Panc1 (cell line): ENCODE measurements at regions not wholly inside any gene's neighbourhood (a gene's known extent, or its start where the extent isn't known, plus 50 kb on each side); places are given as distances from the start of the nearest gene placed in this dataset.

Experiments
- ATAC-seq: fragments of 200-7000 bp; cut with Tn5 transposase; 2 replicates; pipeline ENCODE4 v1.9.1; 2020; ENCODE audit warnings: mild to moderate bottlenecking, moderate library complexity
- BruUV-seq: library from RNA; stranded (reverse); fragments of 400-500 nt; replicated peaks from 2 replicates; lab custom pipeline; 2021; lab: Mats Ljungman, UMichigan
- CTCF ChIA-PET: fragments of 300-600 bp; sonication (Branson Sonifier 250); formaldehyde crosslinking; loops from one replicate; lab custom pipeline; 2022; ENCODE audit warnings: antibody characterized with exemption; lab: Charles Lee
- POLR2A ChIA-PET: fragments of 300-600 bp; sonication (Branson Sonifier 250); formaldehyde crosslinking; loops from one replicate; lab custom pipeline; 2022; ENCODE audit warnings: antibody characterized with exemption; lab: Charles Lee
- DNase-seq: peaks from one replicate; pipeline ENCODE4 v3.0.0-alpha.2; 2010; ENCODE audit warnings: low read depth, low spot score
- H3K27ac ChIP-seq: 2 replicates; pipeline ENCODE4 v1.5.1; 2011; ENCODE audit warnings: mild to moderate bottlenecking, low read length, inconsistent platforms
- H3K27me3 ChIP-seq: fragments of 200-500 bp; sonication (Bioruptor generic); 2 replicates; pipeline ENCODE4 v1.6.0; 2014; ENCODE audit warnings: low read length, inconsistent platforms; ENCODE audit not compliant: control insufficient read depth, insufficient read depth
- H3K36me3 ChIP-seq: fragments of 200-500 bp; sonication (Bioruptor generic); 2 replicates; pipeline ENCODE4 v1.5.1; 2014; ENCODE audit warnings: inconsistent platforms, mild to moderate bottlenecking, low read length, moderate library complexity; ENCODE audit not compliant: control insufficient read depth, insufficient read depth
- H3K4me1 ChIP-seq: 2 replicates; pipeline ENCODE4 v1.5.1; 2011; ENCODE audit warnings: inconsistent platforms, mild to moderate bottlenecking, low read length, moderate library complexity; ENCODE audit not compliant: control insufficient read depth, insufficient read depth
- H3K4me3 ChIP-seq, 2 experiments: 2 replicates each; pipeline ENCODE4 v1.5.1; 2011 to 2012; ENCODE audit warnings: low read depth in 2 of 2, low read length in 2 of 2, mild to moderate bottlenecking in 2 of 2, inconsistent platforms in 1 of 2, moderate library complexity in 1 of 2
- H3K9me3 ChIP-seq: fragments of 200-500 bp; sonication (Bioruptor generic); 2 replicates; pipeline ENCODE4 v1.5.1; 2014; ENCODE audit warnings: low read depth, mild to moderate bottlenecking, inconsistent platforms, low read length, moderate library complexity; ENCODE audit not compliant: control insufficient read depth, insufficient read depth
- POLR2AphosphoS5 ChIP-seq: IDR thresholded peaks from 2 replicates; pipeline ENCODE4 v1.6.1; 2012; ENCODE audit warnings: mild to moderate bottlenecking, low read depth, low read length, moderate library complexity
- SIN3A ChIP-seq: IDR thresholded peaks from 2 replicates; pipeline ENCODE4 v1.6.1; 2012; ENCODE audit warnings: low read depth, mild to moderate bottlenecking, low read length, moderate library complexity, borderline replicate concordance; ENCODE audit not compliant: insufficient read depth
- TCF7L2 ChIP-seq: IDR thresholded peaks from 2 replicates; pipeline ENCODE4 v1.6.1; 2011; ENCODE audit warnings: mild to moderate bottlenecking, low read depth, low read length, inconsistent platforms
- in situ Hi-C: cut with HindIII; loops from 2 replicates; pipeline ENCODE4 v1.10.0; 2016; ENCODE audit warnings: low sequenced_read_pairs, low pct_unique_long_range_greater_than_20kb
- intact Hi-C: fragments of 100-400 bp; cut with micrococcal nuclease; formaldehyde crosslinking; loops from one replicate; pipeline ENCODE4 v1.10.0; 2022; ENCODE audit not compliant: unreplicated experiment
- TF ChIP-seq, protein P1 (sequence below): fragments of 450-650 bp; IDR thresholded peaks from 2 replicates; pipeline ENCODE4 v1.5.1; 2017; ENCODE audit warnings: mild to moderate bottlenecking
- TF ChIP-seq, protein P2 (sequence below), 2 experiments: IDR thresholded peaks; 2 replicates each; pipeline ENCODE4 v1.6.1; 2011 to 2012; ENCODE audit warnings: low read depth in 2 of 2, control low read depth in 1 of 2, low read length in 1 of 2, mild to moderate bottlenecking in 1 of 2, moderate library complexity in 1 of 2; ENCODE audit not compliant: insufficient read depth in 1 of 2

DNA sequence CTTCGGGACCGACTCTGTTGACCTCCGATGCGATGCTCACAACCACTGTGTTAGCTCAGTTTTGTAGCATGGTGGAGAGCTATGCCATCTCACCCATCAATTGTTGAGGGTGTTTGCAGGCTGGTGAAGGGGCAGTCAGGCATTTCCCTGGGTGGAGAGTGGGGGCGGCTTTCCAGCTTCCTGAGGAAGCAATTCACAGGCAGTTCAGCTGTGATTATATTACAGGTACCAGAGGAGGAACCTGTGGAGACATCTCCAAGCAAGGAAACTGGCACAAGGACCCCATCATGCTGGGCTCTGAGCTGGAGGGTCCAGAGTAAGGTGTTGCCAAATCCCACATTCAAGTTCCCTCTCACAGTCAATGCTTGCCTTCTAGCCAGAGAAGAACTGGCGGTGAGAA is 166.0 kb upstream of the ZNF536 start:
- no peak overlapping the region for H3K4me3 ChIP-seq
- ChIA-PET CTCF (no interaction called here), POLR2A (interaction anchor here (0.5 kb wide), 1 partner anchor 265 kb away, joined by 3 read pairs; no protein-coding TSS in a partner anchor)
- BruUV-seq = no TSS peak
- no peak for ATAC-seq
- peaks cover 14% of the 10 kb centered on the region for H3K27me3 ChIP-seq
- in situ Hi-C loops (no loop called here), intact Hi-C loops (no loop called here)
- no peaks in the 10 kb centered on the region for H3K9me3 ChIP-seq
- DNase-seq = no peak
- TF ChIP-seq, protein P1, sequence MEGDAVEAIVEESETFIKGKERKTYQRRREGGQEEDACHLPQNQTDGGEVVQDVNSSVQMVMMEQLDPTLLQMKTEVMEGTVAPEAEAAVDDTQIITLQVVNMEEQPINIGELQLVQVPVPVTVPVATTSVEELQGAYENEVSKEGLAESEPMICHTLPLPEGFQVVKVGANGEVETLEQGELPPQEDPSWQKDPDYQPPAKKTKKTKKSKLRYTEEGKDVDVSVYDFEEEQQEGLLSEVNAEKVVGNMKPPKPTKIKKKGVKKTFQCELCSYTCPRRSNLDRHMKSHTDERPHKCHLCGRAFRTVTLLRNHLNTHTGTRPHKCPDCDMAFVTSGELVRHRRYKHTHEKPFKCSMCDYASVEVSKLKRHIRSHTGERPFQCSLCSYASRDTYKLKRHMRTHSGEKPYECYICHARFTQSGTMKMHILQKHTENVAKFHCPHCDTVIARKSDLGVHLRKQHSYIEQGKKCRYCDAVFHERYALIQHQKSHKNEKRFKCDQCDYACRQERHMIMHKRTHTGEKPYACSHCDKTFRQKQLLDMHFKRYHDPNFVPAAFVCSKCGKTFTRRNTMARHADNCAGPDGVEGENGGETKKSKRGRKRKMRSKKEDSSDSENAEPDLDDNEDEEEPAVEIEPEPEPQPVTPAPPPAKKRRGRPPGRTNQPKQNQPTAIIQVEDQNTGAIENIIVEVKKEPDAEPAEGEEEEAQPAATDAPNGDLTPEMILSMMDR = no peak
- TF ChIP-seq, protein P2, sequence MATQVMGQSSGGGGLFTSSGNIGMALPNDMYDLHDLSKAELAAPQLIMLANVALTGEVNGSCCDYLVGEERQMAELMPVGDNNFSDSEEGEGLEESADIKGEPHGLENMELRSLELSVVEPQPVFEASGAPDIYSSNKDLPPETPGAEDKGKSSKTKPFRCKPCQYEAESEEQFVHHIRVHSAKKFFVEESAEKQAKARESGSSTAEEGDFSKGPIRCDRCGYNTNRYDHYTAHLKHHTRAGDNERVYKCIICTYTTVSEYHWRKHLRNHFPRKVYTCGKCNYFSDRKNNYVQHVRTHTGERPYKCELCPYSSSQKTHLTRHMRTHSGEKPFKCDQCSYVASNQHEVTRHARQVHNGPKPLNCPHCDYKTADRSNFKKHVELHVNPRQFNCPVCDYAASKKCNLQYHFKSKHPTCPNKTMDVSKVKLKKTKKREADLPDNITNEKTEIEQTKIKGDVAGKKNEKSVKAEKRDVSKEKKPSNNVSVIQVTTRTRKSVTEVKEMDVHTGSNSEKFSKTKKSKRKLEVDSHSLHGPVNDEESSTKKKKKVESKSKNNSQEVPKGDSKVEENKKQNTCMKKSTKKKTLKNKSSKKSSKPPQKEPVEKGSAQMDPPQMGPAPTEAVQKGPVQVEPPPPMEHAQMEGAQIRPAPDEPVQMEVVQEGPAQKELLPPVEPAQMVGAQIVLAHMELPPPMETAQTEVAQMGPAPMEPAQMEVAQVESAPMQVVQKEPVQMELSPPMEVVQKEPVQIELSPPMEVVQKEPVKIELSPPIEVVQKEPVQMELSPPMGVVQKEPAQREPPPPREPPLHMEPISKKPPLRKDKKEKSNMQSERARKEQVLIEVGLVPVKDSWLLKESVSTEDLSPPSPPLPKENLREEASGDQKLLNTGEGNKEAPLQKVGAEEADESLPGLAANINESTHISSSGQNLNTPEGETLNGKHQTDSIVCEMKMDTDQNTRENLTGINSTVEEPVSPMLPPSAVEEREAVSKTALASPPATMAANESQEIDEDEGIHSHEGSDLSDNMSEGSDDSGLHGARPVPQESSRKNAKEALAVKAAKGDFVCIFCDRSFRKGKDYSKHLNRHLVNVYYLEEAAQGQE (IDR thresholded peaks at IDR 0.05; ENCODE audit: insufficient read depth in 1 of 2, low read depth in 2 of 2, low read length in 1 of 2) = no peak
- TF ChIP-seq POLR2AphosphoS5 = no peak
- TF ChIP-seq SIN3A = no peak
- TF ChIP-seq TCF7L2 = no peak
- no peaks in the 10 kb centered on the region for H3K4me1 ChIP-seq
- no peak overlapping the region for H3K27ac ChIP-seq
- H3K36me3 ChIP-seq = no peaks in the 10 kb centered on the region

DNA sequence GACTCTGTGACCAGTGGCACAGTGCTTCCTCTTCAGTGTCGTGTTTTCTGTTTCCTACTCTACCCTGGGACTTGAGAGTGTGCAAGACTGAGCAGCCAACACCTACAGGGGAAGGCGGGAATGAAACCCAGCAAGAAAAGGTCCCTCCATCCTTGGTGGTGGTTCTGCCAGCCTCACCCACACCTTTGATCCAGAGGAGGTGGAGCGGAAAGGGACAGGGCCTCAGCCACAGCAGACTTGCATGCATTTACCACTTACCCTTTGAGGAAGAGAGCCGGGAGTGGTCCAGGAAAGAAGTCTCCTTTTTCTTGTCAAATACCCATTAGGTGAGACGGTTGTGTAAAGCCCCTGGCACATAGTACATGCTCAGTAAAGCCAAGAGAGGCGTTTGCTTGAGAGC is 164.8 kb upstream of the ZNF536 start:
- ChIA-PET CTCF (no interaction called here), POLR2A (no interaction called here)
- Histone ChIP-seq H3K27me3 (peaks cover 19% of the 10 kb centered on the region), H3K4me3 (no peak overlapping the region), H3K4me1 (no peaks in the 10 kb centered on the region), H3K36me3 (no peaks in the 10 kb centered on the region), H3K9me3 (no peaks in the 10 kb centered on the region), H3K27ac (no peak overlapping the region)
- ATAC-seq (no peak), DNase-seq (no peak)
- intact Hi-C loops (no loop called here), in situ Hi-C loops (no loop called here)
- TF ChIP-seq, protein P1 = no peak
- TF ChIP-seq, protein P2 (IDR thresholded peaks at IDR 0.05; ENCODE audit: insufficient read depth in 1 of 2, low read depth in 2 of 2, low read length in 1 of 2) = no peak
- no peak for TF ChIP-seq TCF7L2
- TF ChIP-seq SIN3A = no peak
- TF ChIP-seq POLR2AphosphoS5 = no peak
- no TSS peak for BruUV-seq
